ENCODE measurements at regions not wholly inside any gene's neighbourhood (a gene's known extent, or its start where the extent isn't known, plus 50 kb on each side); places are given as distances from the start of the nearest gene placed in this dataset.

- TF ChIP-seq TCF7L2 (IDR thresholded peaks at IDR 0.05; ENCODE audit: low read depth, low read length), result no peak
- no peak for TF ChIP-seq POLR2AphosphoS5 (IDR thresholded peaks at IDR 0.05; ENCODE audit: low read depth, low read length)
- TF ChIP-seq SIN3A (IDR thresholded peaks at IDR 0.05; ENCODE audit: borderline replicate concordance, insufficient read depth, low read depth, low read length), result no peak
- no peak for TF ChIP-seq CTCF (IDR thresholded peaks at IDR 0.05)
- no peak for TF ChIP-seq REST (IDR thresholded peaks at IDR 0.05; ENCODE audit: insufficient read depth in 1 of 2, low read depth in 2 of 2, low read length in 1 of 2)
- DNase-seq (ENCODE audit: low read depth, low spot score) (no peak), ATAC-seq (no peak)
- Histone ChIP-seq H3K27ac (ENCODE audit: low read length) (no peak overlapping the region), H3K36me3 (ENCODE audit: control insufficient read depth, insufficient read depth, low read length) (no peaks in the 10 kb centered on the region), H3K4me1 (ENCODE audit: control insufficient read depth, insufficient read depth, low read length) (no peaks in the 10 kb centered on the region), H3K27me3 (ENCODE audit: control insufficient read depth, insufficient read depth, low read length) (no peaks in the 10 kb centered on the region), H3K4me3 (ENCODE audit: low read depth in 2 of 2, low read length in 2 of 2) (no peak overlapping the region), H3K9me3 (ENCODE audit: control insufficient read depth, insufficient read depth, low read depth, low read length) (no peaks in the 10 kb centered on the region)
- BruUV-seq (replicated peaks), result no TSS peak
- in situ Hi-C loops (cut with HindIII; ENCODE audit: low pct_unique_long_range_greater_than_20kb, low sequenced_read_pairs), result no loop called here
- intact Hi-C loops (cut with micrococcal nuclease; ENCODE audit: unreplicated experiment), result no loop called here
- ChIA-PET CTCF (no interaction called here), POLR2A (no interaction called here)
Measured at GRCh38 chr4:81747242-81747930, 275.7 kb upstream of the RASGEF1B start.

GRCh38 chr4:81746773-81747172 lies 275.1 kb upstream of the RASGEF1B start:
- in situ Hi-C loops (cut with HindIII; ENCODE audit: low pct_unique_long_range_greater_than_20kb, low sequenced_read_pairs), result no loop called here
- Histone ChIP-seq H3K4me3 (ENCODE audit: low read depth in 2 of 2, low read length in 2 of 2) (no peak overlapping the region), H3K27me3 (ENCODE audit: control insufficient read depth, insufficient read depth, low read length) (no peaks in the 10 kb centered on the region), H3K36me3 (ENCODE audit: control insufficient read depth, insufficient read depth, low read length) (no peaks in the 10 kb centered on the region), H3K9me3 (ENCODE audit: control insufficient read depth, insufficient read depth, low read depth, low read length) (no peaks in the 10 kb centered on the region), H3K27ac (ENCODE audit: low read length) (no peak overlapping the region), H3K4me1 (ENCODE audit: control insufficient read depth, insufficient read depth, low read length) (no peaks in the 10 kb centered on the region)
- ATAC-seq (no peak), DNase-seq (ENCODE audit: low read depth, low spot score) (no peak)
- CTCF ChIA-PET, result no interaction called here
- TF ChIP-seq REST (IDR thresholded peaks at IDR 0.05; ENCODE audit: insufficient read depth in 1 of 2, low read depth in 2 of 2, low read length in 1 of 2) (no peak), CTCF (IDR thresholded peaks at IDR 0.05) (no peak), TCF7L2 (IDR thresholded peaks at IDR 0.05; ENCODE audit: low read depth, low read length) (no peak), SIN3A (IDR thresholded peaks at IDR 0.05; ENCODE audit: borderline replicate concordance, insufficient read depth, low read depth, low read length) (no peak), POLR2AphosphoS5 (IDR thresholded peaks at IDR 0.05; ENCODE audit: low read depth, low read length) (no peak)
- POLR2A ChIA-PET, result no interaction called here
- no TSS peak for BruUV-seq (replicated peaks)
- intact Hi-C loops (cut with micrococcal nuclease; ENCODE audit: unreplicated experiment), result no loop called here

Data from Panc1 (cell line).